Activated CD4-positive, alpha-beta T cell treated with anti-CD3 and anti-CD28 coated beads, Interleukin-2, amount 50 U/mL, for 16 hours (primary cell): ENCODE measurements at regions not wholly inside any gene's neighbourhood (a gene's known extent, or its start where the extent isn't known, plus 50 kb on each side); places are given as distances from the start of the nearest gene placed in this dataset.
"Not testable (repeated sequence)": the region's sequence is repeated elsewhere in the genome, so short reads cannot be mapped to it uniquely, and the experiment has no call there.

Source experiments
- DNase-seq: peaks from one replicate; pipeline ENCODE4 v3.0.0-alpha.2; 2020

GRCh38 chr10:64959116-64959515 is 1437.9 kb downstream of the REEP3 start:
- DNase-seq, result no peak

DNA sequence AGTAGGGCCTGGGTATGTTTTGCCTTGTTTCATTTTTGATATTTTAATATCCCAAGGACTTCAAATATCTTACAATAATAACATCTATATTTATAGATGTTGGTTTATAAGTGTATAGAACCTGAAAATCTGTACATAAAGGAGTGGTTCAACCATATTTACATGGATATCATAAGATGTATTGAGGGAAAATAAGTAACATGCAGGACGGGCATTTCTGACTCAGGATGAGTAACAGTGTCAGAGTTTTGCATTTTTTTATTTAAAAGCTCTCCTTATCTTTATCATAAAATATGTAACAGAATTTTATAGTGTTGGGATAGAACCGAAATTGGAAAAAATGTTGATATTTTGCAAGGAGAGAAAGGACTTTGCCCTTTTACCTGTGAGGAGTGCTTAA is 1438.7 kb downstream of the REEP3 start:
- DNase-seq, result no peak

DNA sequence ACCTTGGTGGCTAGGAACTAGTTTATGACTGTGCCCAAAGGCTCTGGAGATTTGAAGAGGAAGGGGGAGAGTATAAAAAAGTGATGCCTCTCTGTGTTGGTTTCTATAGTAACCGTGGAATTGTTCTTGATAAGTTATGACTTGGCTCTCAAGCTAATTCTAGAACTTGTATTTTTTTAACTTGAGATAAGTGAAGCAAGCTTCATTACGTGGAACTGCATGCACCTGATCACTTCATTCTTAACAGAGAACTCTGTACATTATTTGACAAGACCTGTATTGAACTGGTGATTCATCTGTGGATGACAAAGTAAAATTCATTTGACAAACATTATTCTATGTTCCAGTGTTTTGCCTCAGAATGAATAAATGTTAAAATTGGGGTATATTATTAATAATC is 1452.2 kb downstream of the REEP3 start:
- no peak for DNase-seq

- DNase-seq, result no peak
Measured at GRCh38 chr10:64976150-64976549, 1454.9 kb downstream of the REEP3 start.

GRCh38 chr10:64977915-64978314 is 1456.7 kb downstream of the REEP3 start:
- DNase-seq, result no peak

GRCh38 chr10:64996886-64997285 is 1475.7 kb downstream of the REEP3 start:
- DNase-seq, result no peak

DNA sequence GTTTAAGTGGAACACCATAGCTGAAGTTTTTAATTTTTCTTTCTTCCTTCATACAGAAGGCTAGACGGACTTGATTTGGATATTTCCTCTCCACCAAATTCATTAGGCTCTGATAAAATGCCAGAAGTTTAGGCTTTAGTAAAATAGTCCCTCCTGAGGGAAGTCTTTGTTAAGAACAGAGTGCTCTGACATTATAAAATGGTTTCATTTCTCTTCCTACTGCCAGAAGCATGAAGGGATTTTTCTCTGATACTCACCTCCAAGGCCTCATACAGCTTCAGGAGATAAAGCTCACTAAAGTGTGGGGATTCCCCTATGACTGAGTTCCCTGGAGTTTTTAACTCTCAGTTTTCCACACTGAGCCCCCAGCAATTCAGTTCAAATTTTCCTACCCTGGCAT is 1489.6 kb downstream of the REEP3 start:
- no peak for DNase-seq

- no peak for DNase-seq
Measured at GRCh38 chr10:65017523-65017922, 1496.3 kb downstream of the REEP3 start.

GRCh38 chr10:65024886-65025285 is 1503.7 kb downstream of the REEP3 start:
- no peak for DNase-seq

- DNase-seq, result no peak
Measured at GRCh38 chr10:65030263-65030662, 1509.1 kb downstream of the REEP3 start.

DNA sequence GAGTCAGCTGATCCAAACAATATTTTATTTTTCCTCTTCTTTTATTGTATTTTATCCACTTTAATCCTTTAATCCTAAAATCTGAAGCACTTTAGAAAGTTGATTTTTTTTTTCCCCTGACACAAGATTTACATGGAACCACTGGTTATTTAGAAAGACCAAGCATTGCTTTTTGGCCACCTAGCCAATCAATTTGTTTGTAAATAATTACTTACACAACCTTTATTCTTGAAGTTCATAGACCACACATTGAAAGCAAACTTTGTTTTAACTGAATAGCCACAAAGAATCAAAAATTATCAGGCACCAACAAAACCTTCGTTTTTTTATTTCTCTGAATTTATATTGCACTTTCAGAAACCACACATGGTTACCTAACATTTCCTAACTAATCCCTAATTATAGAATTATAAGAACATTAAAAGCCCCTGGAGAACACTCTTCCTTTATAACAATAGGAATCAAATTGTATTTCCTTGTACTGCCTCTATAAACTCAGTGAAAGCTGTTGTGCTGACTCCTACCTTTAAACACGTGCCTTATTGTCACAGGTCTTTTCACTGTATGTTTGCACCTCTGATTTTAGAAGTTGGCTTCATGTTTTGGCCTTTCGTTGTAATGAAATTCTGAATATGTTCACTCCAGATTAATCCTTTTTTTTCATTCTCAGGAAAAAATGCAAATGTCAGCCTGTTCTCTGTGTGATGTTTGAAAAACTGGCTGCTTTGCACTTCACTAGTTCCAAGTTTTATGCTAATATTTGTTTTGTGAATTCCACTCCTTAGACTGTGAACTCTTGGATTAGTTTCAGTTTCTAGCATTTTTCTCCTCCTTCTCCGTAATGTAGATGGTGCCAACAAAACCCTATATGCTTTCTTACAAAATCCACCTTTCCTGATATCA is 1511.9 kb downstream of the REEP3 start:
- no peak for DNase-seq

DNA sequence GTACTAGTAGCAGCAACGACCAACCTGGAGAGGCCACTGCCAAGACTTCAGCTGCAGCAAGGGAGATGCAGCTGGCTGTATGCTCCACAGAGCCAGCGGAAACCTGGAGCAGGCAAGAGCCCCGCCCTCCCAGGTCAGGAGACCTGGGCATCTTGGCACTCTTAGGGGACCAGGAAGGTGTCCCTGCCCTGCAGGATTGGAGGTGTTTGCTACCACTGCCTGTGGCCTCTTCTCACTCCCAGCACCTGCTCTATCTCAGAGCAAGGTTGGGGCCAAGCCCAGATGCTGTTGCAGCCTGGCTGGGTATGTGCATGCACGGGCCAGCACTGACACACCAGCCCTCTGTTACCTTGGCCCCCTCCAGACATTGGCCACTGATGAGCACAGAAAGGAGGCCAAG is 1512.8 kb downstream of the REEP3 start:
- DNase-seq, result no peak

DNA sequence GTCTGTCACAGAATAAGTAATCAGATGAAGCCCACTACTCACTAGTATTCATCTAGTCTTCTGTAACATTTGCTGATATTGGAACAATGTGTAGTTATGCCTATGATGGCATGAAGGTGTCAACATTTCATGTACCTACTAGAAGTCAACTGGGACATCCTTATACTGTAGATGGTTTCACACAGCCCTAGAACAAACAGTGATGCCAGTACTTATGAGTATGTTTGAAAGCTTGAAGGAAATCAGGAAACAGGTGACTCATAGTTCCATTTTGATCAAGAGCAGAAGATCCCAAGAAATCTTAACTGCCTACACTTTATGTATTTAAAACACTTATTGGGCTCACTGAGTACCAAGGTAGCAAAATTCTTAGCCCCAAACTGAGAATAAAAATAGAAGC is 1519.6 kb downstream of the REEP3 start:
- DNase-seq, result no peak

- no peak for DNase-seq
Measured at GRCh38 chr10:65041307-65041706, 1520.1 kb downstream of the REEP3 start.

GRCh38 chr10:65042496-65042895 is 1521.3 kb downstream of the REEP3 start:
- DNase-seq, result no peak

GRCh38 chr10:65046831-65047230 is 1525.6 kb downstream of the REEP3 start:
- DNase-seq, result no peak

DNA sequence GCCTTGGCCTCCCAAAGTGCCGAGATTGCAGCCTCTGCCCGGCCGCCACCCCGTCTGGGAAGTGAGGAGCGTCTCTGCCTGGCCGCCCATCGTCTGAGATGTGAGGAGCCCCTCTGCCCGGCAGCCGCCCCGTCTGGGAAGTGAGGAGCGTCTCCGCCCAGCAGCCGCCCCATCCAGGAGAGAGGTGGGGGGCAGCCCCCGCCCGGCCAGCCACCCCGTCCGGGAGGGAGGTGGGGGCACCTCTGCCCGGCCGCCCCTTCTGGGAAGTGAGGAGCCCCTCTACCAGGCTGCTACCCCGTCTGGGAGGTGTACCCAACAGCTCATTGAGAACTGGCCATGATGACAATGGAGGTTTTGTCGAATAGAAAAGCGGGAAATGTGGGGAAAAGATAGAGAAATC is 1530.9 kb downstream of the REEP3 start:
- DNase-seq, result not testable (repeated sequence)

- not testable (repeated sequence) for DNase-seq
Measured at GRCh38 chr10:65053397-65053796, 1532.2 kb downstream of the REEP3 start.

DNA sequence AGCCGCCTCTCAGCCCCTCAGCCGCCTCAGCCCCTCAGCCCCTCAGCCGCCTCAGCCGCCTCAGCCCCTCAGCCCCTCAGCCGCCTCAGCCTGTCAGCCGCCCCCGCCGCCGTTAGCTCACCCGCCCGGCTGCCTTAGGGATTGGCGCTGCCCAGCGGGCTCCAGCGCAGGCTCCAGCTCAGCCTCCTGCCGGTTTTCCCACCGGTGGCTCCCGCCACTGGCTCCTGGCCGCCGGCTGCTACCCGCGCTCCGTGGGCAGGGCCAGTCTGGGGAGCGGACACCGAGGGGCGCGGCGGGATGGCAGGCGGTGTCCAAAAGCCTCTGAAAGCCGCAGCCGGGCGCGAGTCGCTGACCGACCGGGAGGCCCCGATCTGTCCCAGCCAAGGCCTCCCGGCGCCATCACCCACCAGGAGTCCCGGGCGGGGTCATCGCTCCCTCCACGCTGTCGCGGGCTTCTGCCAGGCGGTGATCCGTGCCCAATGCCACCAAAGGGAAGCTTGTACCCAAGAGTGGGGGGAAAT is 1532.7 kb downstream of the REEP3 start:
- not testable (repeated sequence) for DNase-seq

DNA sequence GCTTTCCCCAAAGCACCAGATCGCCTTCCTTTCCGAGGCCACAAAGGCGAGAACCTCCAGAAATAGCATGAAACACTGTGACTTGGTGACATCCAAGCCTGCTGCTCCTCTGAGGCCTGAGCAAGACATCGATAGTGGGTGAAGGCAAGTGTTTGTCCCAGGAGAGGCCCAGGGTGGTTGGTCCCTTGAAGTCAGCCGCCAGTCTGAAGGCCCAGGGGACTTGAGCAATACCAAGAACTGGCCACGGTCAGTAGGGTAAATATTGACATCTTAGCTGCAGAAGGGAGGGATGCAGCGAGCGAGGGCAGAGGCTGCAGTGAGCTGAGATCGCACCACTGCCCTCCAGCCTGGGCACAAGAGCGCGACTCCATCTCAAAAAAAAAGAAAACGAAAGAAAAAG is 1533.5 kb downstream of the REEP3 start:
- DNase-seq, result not testable (repeated sequence)

DNA sequence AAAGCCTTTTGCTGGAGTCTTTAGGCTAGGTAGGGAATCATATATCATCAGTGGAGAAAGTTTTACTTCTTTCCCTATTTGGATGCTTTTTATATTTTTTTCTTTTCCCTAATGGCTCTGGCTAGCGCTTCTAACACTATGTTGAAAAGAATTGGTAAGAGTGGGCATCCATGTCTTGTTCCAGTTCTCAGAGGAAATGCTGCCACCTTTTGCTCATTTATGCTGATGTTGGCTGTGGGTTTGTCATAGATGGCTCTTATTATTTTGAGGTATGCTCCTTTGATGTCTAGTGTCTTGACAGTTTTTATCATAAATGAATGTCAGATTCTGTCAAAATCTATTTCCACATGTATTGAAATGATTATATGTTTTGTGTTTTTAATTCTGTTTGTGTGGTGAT is 1544.1 kb downstream of the REEP3 start:
- DNase-seq, result no peak

DNA sequence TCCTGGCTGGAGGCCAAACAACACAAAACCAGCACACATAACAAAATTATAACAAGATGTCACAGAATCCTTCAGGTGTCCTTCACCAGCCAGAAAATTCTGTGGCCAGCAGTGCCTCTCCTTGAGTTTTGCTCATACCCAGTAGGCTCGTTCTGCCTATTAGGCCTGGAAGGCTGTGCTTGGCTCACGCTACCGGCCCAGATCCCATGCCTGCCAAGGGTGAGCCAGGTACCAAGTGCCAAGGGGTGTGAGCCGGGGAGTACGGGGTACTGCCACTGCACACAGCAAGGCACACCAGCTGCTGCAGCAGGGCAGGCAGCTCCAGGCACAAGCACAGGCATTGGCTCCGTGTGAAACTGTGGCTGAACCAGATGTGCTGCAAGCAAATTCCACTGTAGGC is 1562.0 kb downstream of the REEP3 start:
- DNase-seq, result no peak

GRCh38 chr10:65090991-65091390 is 1569.8 kb downstream of the REEP3 start:
- DNase-seq, result no peak

- DNase-seq, result no peak
Measured at GRCh38 chr10:65100146-65100545, 1578.9 kb downstream of the REEP3 start.

DNA sequence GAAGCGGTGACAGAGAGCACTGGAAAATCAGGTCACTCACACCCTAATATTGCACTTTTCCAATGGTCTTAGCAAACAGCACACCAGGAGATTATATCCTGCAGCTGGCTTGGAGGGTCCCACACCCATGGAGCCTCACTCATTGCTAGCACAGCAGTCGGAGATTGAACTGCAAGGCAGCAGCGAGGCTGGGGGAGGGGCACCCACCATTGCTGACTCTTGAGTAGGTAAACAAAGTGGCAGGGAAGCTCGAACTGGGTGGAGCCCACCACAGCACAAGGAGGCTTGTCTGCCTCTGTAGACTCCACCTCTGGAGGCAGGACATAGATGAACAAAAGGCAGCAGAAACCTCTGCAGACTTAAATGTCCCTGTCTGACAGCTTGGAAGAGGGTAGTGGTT is 1579.7 kb downstream of the REEP3 start:
- DNase-seq, result not testable (repeated sequence)
